GM20431 (cell line): ENCODE measurements at regions not wholly inside any gene's neighbourhood (a gene's known extent, or its start where the extent isn't known, plus 50 kb on each side); places are given as distances from the start of the nearest gene placed in this dataset.

Experiments
- in situ Hi-C: fragments of 300-500 bp; cut with MseI, MboI; formaldehyde crosslinking; loops from one replicate; pipeline ENCODE4 v1.15.0; 2020; ENCODE audit warnings: low sequenced_read_pairs; ENCODE audit not compliant: unreplicated experiment

GRCh38 chr1:34683616-34684015 is 71.2 kb upstream of the GJB5 start:
- in situ Hi-C loops, result no loop called here

GRCh38 chr1:34684266-34684665 is 70.6 kb upstream of the GJB5 start:
- in situ Hi-C loops, result no loop called here

- in situ Hi-C loops, result no loop called here
Observed at GRCh38 chr1:34685225-34685624, 69.6 kb upstream of the GJB5 start.

GRCh38 chr1:34686531-34686930 is 68.3 kb upstream of the GJB5 start:
- in situ Hi-C loops, result no loop called here

- in situ Hi-C loops, result no loop called here
Observed at GRCh38 chr1:34688006-34688741, 66.7 kb upstream of the GJB5 start.

GRCh38 chr1:34690269-34690668 is 64.6 kb upstream of the GJB5 start:
- in situ Hi-C loops, result no loop called here

GRCh38 chr1:34693081-34693480 is 61.8 kb upstream of the GJB5 start:
- in situ Hi-C loops, result no loop called here

GRCh38 chr1:34694383-34694782 is 60.5 kb upstream of the GJB5 start:
- in situ Hi-C loops, result no loop called here

GRCh38 chr1:34695580-34695979 is 59.3 kb upstream of the GJB5 start:
- in situ Hi-C loops, result no loop called here

- in situ Hi-C loops, result no loop called here
Observed at GRCh38 chr1:34696230-34696629, 58.6 kb upstream of the GJB5 start.

GRCh38 chr1:34696981-34697380 is 57.9 kb upstream of the GJB5 start:
- in situ Hi-C loops, result no loop called here

- in situ Hi-C loops, result no loop called here
Observed at GRCh38 chr1:34697818-34698217, 57.0 kb upstream of the GJB5 start.

GRCh38 chr1:34701326-34702060 is 53.4 kb upstream of the GJB5 start:
- in situ Hi-C loops, result no loop called here
